AG10803 (cell line): ENCODE measurements at regions not wholly inside any gene's neighbourhood (a gene's known extent, or its start where the extent isn't known, plus 50 kb on each side); places are given as distances from the start of the nearest gene placed in this dataset.

Experiments used
- DNase-seq: peaks from one replicate; pipeline ENCODE4 v3.0.0; 2010; ENCODE audit warnings: low read depth
- H3K4me3 ChIP-seq: 2 replicates; pipeline ENCODE4 v1.5.1; 2011; ENCODE audit warnings: mild to moderate bottlenecking, low read length, control low read depth
- CTCF ChIP-seq: conservative IDR thresholded peaks from 2 replicates; pipeline ENCODE4 v1.5.1; 2011; ENCODE audit warnings: mild to moderate bottlenecking, low read length, control low read depth, inconsistent platforms

GRCh38 chr11:42545954-42546353 is 765.8 kb upstream of the API5 start:
- H3K4me3 ChIP-seq: no peak overlapping the region
- TF ChIP-seq CTCF: no peak
- no peak for DNase-seq

GRCh38 chr11:42552786-42553185 is 759.0 kb upstream of the API5 start:
- DNase-seq: no peak
- H3K4me3 ChIP-seq: no peak overlapping the region
- TF ChIP-seq CTCF: no peak

GRCh38 chr11:42555190-42555589 is 756.6 kb upstream of the API5 start:
- TF ChIP-seq CTCF: no peak
- DNase-seq: no peak
- H3K4me3 ChIP-seq: no peak overlapping the region

GRCh38 chr11:42571131-42571877 is 740.5 kb upstream of the API5 start:
- TF ChIP-seq CTCF: no peak
- H3K4me3 ChIP-seq: no peak overlapping the region
- DNase-seq: no peak

- no peak for TF ChIP-seq CTCF
- no peak for DNase-seq
- H3K4me3 ChIP-seq: no peak overlapping the region
These were observed 739.8 kb upstream of the API5 start for GRCh38 chr11:42571878-42572610.

- TF ChIP-seq CTCF: no peak
- no peak overlapping the region for H3K4me3 ChIP-seq
- DNase-seq: no peak
These were observed 735.5 kb upstream of the API5 start for GRCh38 chr11:42576318-42576717.

- no peak overlapping the region for H3K4me3 ChIP-seq
- no peak for DNase-seq
- TF ChIP-seq CTCF: no peak
These were observed 722.5 kb upstream of the API5 start for GRCh38 chr11:42589286-42589685.
